SK-N-SH treated with all-trans-retinoic acid at 6 μM for 48 hours (cell line): ENCODE measurements at regions not wholly inside any gene's neighbourhood (a gene's known extent, or its start where the extent isn't known, plus 50 kb on each side); places are given as distances from the start of the nearest gene placed in this dataset.

ENCODE experiments used
- CSDC2 ChIP-seq: fragments of 250-450 bp; sonication (Bioruptor Pico); IDR thresholded peaks from 2 replicates; pipeline ENCODE4 v1.5.0; 2020; ENCODE audit warnings: mild to moderate bottlenecking, moderate library complexity
- CSRNP3 ChIP-seq: fragments of 250-450 bp; sonication (Bioruptor Pico); IDR thresholded peaks from 2 replicates; pipeline ENCODE4 v1.5.1; 2021; ENCODE audit warnings: mild to moderate bottlenecking, moderate library complexity
- RARB ChIP-seq: fragments of 250-450 bp; sonication (Bioruptor Pico); IDR thresholded peaks from 2 replicates; pipeline ENCODE4 v1.8.0; 2021; ENCODE audit warnings: mild to moderate bottlenecking, moderate library complexity
- SNAI2 ChIP-seq: fragments of 250-450 bp; sonication (Bioruptor Pico); IDR thresholded peaks from 2 replicates; pipeline ENCODE4 v1.5.0; 2020; ENCODE audit warnings: mild to moderate bottlenecking, moderate library complexity
- TCF4 ChIP-seq: fragments of 250-450 bp; sonication (Bioruptor Pico); IDR thresholded peaks from 2 replicates; pipeline ENCODE4 v1.8.0; 2021; ENCODE audit warnings: mild to moderate bottlenecking, moderate library complexity, borderline replicate concordance
- TOX ChIP-seq: fragments of 250-450 bp; sonication (Bioruptor Pico); IDR thresholded peaks from 2 replicates; pipeline ENCODE4 v1.8.0; 2021; ENCODE audit warnings: mild to moderate bottlenecking, moderate library complexity, borderline replicate concordance
- ZFP3 ChIP-seq: fragments of 250-450 bp; sonication (Bioruptor Pico); IDR thresholded peaks from 2 replicates; pipeline ENCODE4 v1.5.0; 2020; ENCODE audit warnings: mild to moderate bottlenecking, moderate library complexity
- ZNF70 ChIP-seq: fragments of 450-650 bp; formaldehyde crosslinking; IDR thresholded peaks from 2 replicates; pipeline ENCODE4 v1.5.0; 2020; ENCODE audit warnings: mild to moderate bottlenecking, moderate library complexity

GRCh38 chr10:93220296-93221170 is 146.8 kb downstream of the CYP26A1 start:
- no peak for TF ChIP-seq TCF4 (CRISPR knock-in tag)
- no peak for TF ChIP-seq CSRNP3 (CRISPR knock-in tag)
- TF ChIP-seq CSDC2: no peak
- no peak for TF ChIP-seq SNAI2 (CRISPR knock-in tag)
- no peak for TF ChIP-seq RARB (CRISPR knock-in tag)
- TF ChIP-seq ZNF70 (CRISPR knock-in tag): no peak
- TF ChIP-seq ZFP3 (CRISPR knock-in tag): no peak
- no peak for TF ChIP-seq TOX (CRISPR knock-in tag)
